ENCODE measurements at regions not wholly inside any gene's neighbourhood (a gene's known extent, or its start where the extent isn't known, plus 50 kb on each side); places are given as distances from the start of the nearest gene placed in this dataset.

- DNase-seq = no peak
Measured at GRCh38 chr1:218527737-218528136, 182.6 kb downstream of the TGFB2 start.

- no peak for DNase-seq
Measured at GRCh38 chr1:218529646-218530300, 184.6 kb downstream of the TGFB2 start.

- DNase-seq = no peak
Measured at GRCh38 chr1:218531936-218532335, 186.8 kb downstream of the TGFB2 start.

- DNase-seq = no peak
Measured at GRCh38 chr1:218536296-218536986, 191.3 kb downstream of the TGFB2 start.

GRCh38 chr1:218537122-218537913 lies 192.2 kb downstream of the TGFB2 start:
- no peak for DNase-seq

- DNase-seq = no peak
Measured at GRCh38 chr1:218538341-218538740, 193.2 kb downstream of the TGFB2 start.

- DNase-seq = no peak
Measured at GRCh38 chr1:218546314-218546713, 201.2 kb downstream of the TGFB2 start.

- DNase-seq = no peak
Measured at GRCh38 chr1:218547957-218548730, 203.0 kb downstream of the TGFB2 start.

GRCh38 chr1:218548764-218549163 lies 203.6 kb downstream of the TGFB2 start:
- DNase-seq = no peak

- no peak for DNase-seq
Measured at GRCh38 chr1:218553197-218553596, 208.1 kb downstream of the TGFB2 start.

GRCh38 chr1:218556016-218556415 lies 210.9 kb downstream of the TGFB2 start:
- no peak for DNase-seq

- DNase-seq = no peak
Measured at GRCh38 chr1:218557731-218558130, 212.6 kb downstream of the TGFB2 start.

- no peak for DNase-seq
Measured at GRCh38 chr1:218558271-218558810, 213.2 kb downstream of the TGFB2 start.

GRCh38 chr1:218565377-218565776 lies 220.2 kb downstream of the TGFB2 start:
- no peak for DNase-seq

- no peak for DNase-seq
Measured at GRCh38 chr1:218568962-218569550, 223.9 kb downstream of the TGFB2 start.

- DNase-seq = no peak
Measured at GRCh38 chr1:218570456-218570855, 225.3 kb downstream of the TGFB2 start.

- no peak for DNase-seq
Measured at GRCh38 chr1:218571491-218571890, 226.4 kb downstream of the TGFB2 start.

GRCh38 chr1:218572050-218572449 lies 226.9 kb downstream of the TGFB2 start:
- no peak for DNase-seq

- no peak for DNase-seq
Measured at GRCh38 chr1:218573925-218574324, 228.8 kb downstream of the TGFB2 start.

GRCh38 chr1:218575079-218575478 lies 229.9 kb downstream of the TGFB2 start:
- DNase-seq = no peak

- DNase-seq = no peak
Measured at GRCh38 chr1:218575856-218576255, 230.7 kb downstream of the TGFB2 start.

GRCh38 chr1:218582646-218583045 lies 237.5 kb downstream of the TGFB2 start:
- DNase-seq = no peak
